ENCODE measurements at regions not wholly inside any gene's neighbourhood (a gene's known extent, or its start where the extent isn't known, plus 50 kb on each side); places are given as distances from the start of the nearest gene placed in this dataset.

DNA sequence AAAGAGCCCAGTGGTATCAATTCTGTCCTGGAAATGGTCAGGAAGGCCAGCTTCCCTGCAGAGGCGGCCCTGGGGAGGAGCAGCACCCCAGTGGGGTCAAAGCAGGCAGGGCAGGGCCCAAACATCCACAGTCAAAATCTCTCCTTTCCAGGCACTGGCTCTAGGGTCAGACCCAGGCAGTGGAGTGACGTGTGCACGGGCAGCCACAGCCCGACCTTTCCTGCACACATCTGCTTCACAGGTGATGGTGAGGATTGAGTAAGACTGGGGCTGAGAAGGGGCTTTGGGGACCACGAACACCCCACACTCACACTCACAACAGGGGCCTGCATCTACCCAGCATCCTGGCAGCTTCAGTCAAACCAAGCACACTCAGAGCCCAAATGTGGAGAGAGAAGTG lies 97.8 kb upstream of the GLI2 start:
- no peak for TF ChIP-seq POLR2A (IDR thresholded peaks at IDR 0.05)
- TF ChIP-seq CTCF (IDR thresholded peaks at IDR 0.05): no peak
- Histone ChIP-seq H3K4me3 (no peak overlapping the region), H3K27ac (no peak overlapping the region), H3K9me3 (no peaks in the 10 kb centered on the region), H3K27me3 (peaks cover 0 to 40% (median 0%) of the 10 kb centered on the region in 4 donors), H3K36me3 (no peaks in the 10 kb centered on the region), H3K4me1 (no peaks in the 10 kb centered on the region)
- 40 to 80% methylated on average over 1 to 2 of the region's 5 CpGs for WGBS, 2 donors
- intact Hi-C loops (cut with DNase I): no loop called here
- no peak for DNase-seq

DNA sequence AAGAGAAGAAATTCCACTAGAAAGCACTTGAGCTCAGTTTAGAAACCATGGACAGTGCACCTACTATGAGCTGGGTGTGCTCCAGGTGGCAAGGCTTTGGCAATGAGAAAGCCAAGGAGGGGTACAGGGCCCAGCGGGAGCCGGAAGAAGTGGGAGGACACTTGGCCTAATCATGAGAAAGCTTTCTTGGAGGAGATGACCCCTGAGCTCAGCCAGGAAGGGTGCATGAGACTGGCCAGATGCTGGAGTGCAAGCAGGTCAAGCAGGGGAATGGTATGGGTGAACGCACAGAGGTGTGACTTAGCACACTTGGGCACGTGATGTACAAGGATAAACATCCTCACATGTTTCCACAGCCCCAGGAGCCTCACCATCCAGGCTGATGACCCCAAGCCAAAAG lies 97.2 kb upstream of the GLI2 start:
- H3K4me1 ChIP-seq: no peaks in the 10 kb centered on the region
- no peaks in the 10 kb centered on the region for H3K9me3 ChIP-seq
- no peak for DNase-seq
- no peak overlapping the region for H3K27ac ChIP-seq
- 84 to 93% methylated on average over 4 of the region's 4 CpGs for WGBS, 2 donors
- no peaks in the 10 kb centered on the region for H3K36me3 ChIP-seq
- H3K27me3 ChIP-seq: peaks cover 0 to 37% (median 0%) of the 10 kb centered on the region in 4 donors
- TF ChIP-seq POLR2A (IDR thresholded peaks at IDR 0.05) (no peak), CTCF (IDR thresholded peaks at IDR 0.05) (no peak)
- intact Hi-C loops (cut with DNase I): no loop called here
- H3K4me3 ChIP-seq: no peak overlapping the region

DNA sequence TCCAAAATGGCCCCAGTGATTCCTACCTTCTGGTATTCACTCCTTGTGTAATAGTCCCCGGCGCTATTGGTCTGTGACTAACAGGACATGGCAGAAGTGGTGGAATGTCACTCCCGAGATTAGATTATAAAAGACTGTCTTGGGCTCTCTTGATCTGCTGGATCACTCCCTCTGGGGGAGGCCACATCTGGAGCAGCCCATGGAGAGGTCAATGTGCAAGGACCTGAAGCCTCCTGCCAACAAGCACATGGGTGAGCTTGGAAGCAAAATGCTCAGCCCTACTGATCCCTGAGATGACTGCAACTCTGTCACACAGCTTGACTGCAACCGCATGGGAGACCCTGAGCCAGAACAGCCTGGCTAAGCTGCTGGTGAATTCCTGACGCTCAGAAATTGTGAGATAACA lies 94.3 kb upstream of the GLI2 start:
- no peaks in the 10 kb centered on the region for H3K36me3 ChIP-seq
- DNase-seq: no peak
- no peaks in the 10 kb centered on the region for H3K4me1 ChIP-seq
- intact Hi-C loops (cut with DNase I): no loop called here
- TF ChIP-seq CTCF (IDR thresholded peaks at IDR 0.05) (no peak), POLR2A (IDR thresholded peaks at IDR 0.05) (no peak)
- H3K27me3 ChIP-seq: peaks cover 0 to 16% (median 0%) of the 10 kb centered on the region in 4 donors
- no peak overlapping the region for H3K4me3 ChIP-seq
- no peak overlapping the region for H3K27ac ChIP-seq
- WGBS, 2 donors: 74 to 75% methylated on average over 5 of the region's 5 CpGs
- H3K9me3 ChIP-seq: no peaks in the 10 kb centered on the region

GRCh38 chr2:120642646-120643045 lies 93.0 kb upstream of the GLI2 start:
- Histone ChIP-seq H3K36me3 (no peaks in the 10 kb centered on the region), H3K27ac (no peak overlapping the region), H3K4me3 (no peak overlapping the region), H3K27me3 (peaks cover 0 to 8% (median 0%) of the 10 kb centered on the region in 4 donors), H3K4me1 (no peaks in the 10 kb centered on the region), H3K9me3 (no peaks in the 10 kb centered on the region)
- no peak for DNase-seq
- no peak for TF ChIP-seq CTCF (IDR thresholded peaks at IDR 0.05)
- TF ChIP-seq POLR2A (IDR thresholded peaks at IDR 0.05): no peak
- 86 to 90% methylated on average over 2 to 4 of the region's 4 CpGs for WGBS, 2 donors
- intact Hi-C loops (cut with DNase I): no loop called here

- Histone ChIP-seq H3K9me3 (peaks cover 0 to 28% (median 25%) of the 10 kb centered on the region in 3 donors), H3K27me3 (no peaks in the 10 kb centered on the region), H3K4me1 (no peaks in the 10 kb centered on the region), H3K36me3 (no peaks in the 10 kb centered on the region), H3K4me3 (no peak overlapping the region), H3K27ac (no peak overlapping the region)
- intact Hi-C loops (cut with DNase I): no loop called here
- WGBS, 2 donors: 22 to 24% methylated on average over 3 of the region's 3 CpGs
- TF ChIP-seq CTCF (IDR thresholded peaks at IDR 0.05) (no peak), POLR2A (IDR thresholded peaks at IDR 0.05) (no peak)
- DNase-seq: no peak
These were observed 88.7 kb upstream of the GLI2 start for GRCh38 chr2:120646994-120647393.

All from esophagus squamous epithelium (tissue), 5 donors.